ENCODE measurements at regions not wholly inside any gene's neighbourhood (a gene's known extent, or its start where the extent isn't known, plus 50 kb on each side); places are given as distances from the start of the nearest gene placed in this dataset.

- TF ChIP-seq CTCF (IDR thresholded peaks at IDR 0.05): no peak
- no peak for TF ChIP-seq POLR2A (IDR thresholded peaks at IDR 0.05)
- no peak for TF ChIP-seq POLR2AphosphoS5 (IDR thresholded peaks at IDR 0.05; ENCODE audit: insufficient read depth in 1 of 2, low read depth in 1 of 2)
Measured at GRCh38 chr21:15308333-15308732, 243.5 kb upstream of the NRIP1 start.

Data from vagina (tissue), 2 donors.